GM03348 (cell line): ENCODE measurements at regions not wholly inside any gene's neighbourhood (a gene's known extent, or its start where the extent isn't known, plus 50 kb on each side); places are given as distances from the start of the nearest gene placed in this dataset.
A peak's percentile ranks its signal among the peaks of the same experiment; 100 is the strongest.
"Not testable (repeated sequence)": the region's sequence is repeated elsewhere in the genome, so short reads cannot be mapped to it uniquely, and the experiment has no call there.

Source experiments
- DNase-seq: peaks from one replicate; pipeline ENCODE4 v3.0.0; 2012; ENCODE audit warnings: low spot score

DNA sequence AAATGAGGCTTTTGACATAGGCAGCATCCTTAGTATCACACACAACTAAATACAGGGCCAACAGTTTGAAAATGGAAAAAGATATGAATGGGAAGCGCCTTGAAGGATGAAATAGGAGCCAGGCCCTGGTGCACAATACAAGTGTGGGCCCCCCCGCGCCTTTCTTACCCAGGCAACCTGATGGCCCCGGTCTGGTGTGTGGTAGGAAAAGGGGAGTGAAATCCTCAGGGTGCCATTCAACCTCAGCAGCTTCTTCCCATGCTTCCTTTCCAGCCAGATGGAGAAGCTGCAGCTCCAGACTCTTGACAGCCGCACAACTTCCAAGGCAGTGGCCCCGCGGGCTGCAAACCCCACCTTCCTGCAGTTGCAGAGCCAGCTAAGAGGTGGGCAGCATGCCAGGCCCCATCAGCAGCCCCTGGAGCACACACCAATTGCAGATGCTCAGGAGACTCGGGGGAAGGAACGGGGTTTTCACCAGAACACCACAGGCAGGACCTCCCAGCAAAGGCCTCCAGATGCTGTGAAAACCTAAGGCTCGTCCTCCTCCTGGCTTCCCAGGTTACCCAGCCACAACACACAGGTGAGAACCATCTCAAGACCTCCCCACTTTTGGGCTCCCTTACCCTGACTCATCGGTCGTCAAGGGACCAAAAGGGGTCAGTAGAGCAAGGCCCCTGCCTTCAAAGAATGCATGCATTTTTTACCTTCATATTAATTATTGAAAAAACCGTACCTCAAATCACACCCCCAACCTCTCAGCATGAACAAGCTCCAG lies 101.6 kb downstream of the CPN2 start:
- DNase-seq = no peak

- peak; percentile 77 for DNase-seq
These were observed 100.8 kb downstream of the CPN2 start for GRCh38 chr3:194250098-194251002.

DNA sequence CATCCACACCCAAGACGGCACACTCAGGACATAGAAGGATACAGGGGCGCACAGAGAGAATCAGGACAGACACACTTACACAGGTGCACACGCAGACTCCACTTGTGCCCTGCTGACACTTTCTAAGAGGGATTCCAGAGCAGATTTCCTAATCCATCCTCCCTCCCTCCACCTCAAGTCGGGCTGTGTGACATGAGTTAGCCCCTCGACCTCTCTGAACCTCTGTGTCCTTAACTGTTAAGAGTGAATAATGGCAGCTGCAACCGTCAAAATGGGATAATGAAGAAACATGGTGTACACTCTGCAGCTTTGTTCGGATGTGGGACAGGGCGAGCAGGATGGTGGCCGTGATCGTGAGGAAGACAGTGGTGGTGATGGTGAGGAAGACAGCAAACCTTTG lies 100.1 kb downstream of the CPN2 start:
- no peak for DNase-seq

DNA sequence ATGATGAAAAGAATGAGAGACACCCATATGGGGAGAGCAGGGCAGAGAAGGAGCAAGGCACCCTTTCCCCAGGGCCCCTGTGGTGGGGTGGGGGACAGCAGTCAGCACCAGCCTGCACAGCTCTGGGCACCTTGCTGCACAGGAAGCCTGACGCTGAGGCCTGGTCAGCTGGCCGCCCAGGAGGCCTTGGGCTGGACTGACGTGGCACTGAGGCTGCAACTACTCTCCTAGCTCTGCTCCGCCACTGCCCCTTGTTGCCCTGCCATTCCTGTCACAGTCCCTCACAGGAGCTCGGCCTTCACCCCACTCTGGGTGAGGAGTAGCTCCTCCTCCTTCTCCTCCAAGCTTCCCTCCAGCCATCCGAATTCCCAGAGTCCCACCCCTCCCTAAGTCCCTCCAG lies 99.7 kb downstream of the CPN2 start:
- DNase-seq = no peak

DNA sequence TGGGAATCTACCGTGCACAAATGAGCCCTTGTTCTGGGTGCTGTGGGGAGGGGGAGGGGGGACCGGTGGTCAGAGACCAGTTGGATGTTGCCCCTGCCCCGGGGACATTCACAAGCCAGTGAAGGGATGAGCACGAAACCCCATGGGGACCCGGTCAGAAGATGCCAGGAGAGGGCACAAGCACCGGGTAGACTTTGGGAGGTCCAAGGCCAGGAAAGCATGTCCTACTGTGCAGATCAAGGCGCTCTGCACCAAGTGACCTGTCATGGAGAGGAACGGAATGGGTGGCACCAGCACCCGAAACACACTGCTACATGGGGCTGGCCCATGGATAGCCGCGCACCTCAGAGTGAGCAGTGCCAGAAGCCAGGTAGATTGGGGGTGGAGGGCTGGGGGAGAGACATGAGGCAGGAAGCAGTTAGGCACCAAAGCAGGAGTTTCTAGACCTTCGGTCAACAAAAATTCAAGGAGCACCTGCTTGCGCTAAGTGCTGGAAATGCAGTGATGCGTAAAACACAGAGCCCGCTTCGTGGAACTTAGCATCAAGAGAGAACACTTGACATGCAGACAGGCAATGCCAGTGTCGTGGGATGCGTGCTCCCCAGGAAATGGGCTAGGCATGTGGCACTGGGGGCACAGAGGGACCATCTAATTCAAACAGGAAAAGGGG lies 99.1 kb downstream of the CPN2 start:
- DNase-seq = no peak

GRCh38 chr3:194253270-194253669 lies 97.9 kb downstream of the CPN2 start:
- DNase-seq = no peak

DNA sequence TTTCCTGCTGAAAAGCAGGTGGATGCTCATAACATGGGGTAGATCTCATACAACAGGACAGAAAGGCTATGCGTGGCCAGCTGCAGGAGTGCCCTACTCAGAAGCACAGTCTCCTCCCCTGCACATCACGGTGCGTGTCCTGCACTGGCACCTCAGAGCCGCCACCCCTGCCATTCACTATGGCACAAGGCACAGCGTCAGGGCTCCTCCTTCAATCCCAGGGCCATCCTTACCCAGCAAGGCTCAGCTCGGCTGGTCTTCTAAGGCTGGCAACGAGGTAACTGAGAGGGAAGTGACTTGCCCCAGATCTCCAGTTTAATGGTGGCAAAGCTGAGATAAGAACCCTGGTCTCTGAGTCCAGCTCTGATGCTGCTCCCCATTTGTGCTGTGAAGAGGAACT lies 97.1 kb downstream of the CPN2 start:
- no peak for DNase-seq

- no peak for DNase-seq
These were observed 95.7 kb downstream of the CPN2 start for GRCh38 chr3:194255252-194256039.

GRCh38 chr3:194256040-194256945 lies 94.8 kb downstream of the CPN2 start:
- DNase-seq = no peak

DNA sequence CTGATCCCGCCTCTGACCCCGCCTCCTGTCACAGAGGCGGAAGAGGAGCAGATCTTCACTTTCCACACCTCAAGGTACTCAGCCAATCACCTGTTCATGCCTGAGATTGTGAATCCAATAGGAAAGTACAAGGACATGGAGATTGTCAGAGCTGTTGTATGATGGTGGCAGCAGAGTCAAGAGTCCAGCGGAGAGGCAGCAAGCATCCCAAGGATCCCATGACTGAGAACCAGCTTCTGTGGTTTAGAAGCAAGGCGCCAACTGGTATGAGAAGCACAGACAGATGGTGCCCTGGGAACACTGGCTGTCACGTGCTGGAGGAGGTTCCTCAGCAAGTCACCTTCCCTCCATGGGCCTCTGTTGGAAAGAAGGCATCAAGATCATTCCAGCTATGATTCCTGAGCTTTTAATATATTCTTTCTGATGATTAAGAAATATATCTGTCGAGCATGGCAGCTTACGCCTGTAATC lies 93.9 kb downstream of the CPN2 start:
- no peak for DNase-seq

GRCh38 chr3:194257916-194258668 lies 93.0 kb downstream of the CPN2 start:
- no peak for DNase-seq

- DNase-seq = no peak
These were observed 91.0 kb downstream of the CPN2 start for GRCh38 chr3:194259982-194260766.

- no peak for DNase-seq
These were observed 89.5 kb downstream of the CPN2 start for GRCh38 chr3:194261581-194262063.

DNA sequence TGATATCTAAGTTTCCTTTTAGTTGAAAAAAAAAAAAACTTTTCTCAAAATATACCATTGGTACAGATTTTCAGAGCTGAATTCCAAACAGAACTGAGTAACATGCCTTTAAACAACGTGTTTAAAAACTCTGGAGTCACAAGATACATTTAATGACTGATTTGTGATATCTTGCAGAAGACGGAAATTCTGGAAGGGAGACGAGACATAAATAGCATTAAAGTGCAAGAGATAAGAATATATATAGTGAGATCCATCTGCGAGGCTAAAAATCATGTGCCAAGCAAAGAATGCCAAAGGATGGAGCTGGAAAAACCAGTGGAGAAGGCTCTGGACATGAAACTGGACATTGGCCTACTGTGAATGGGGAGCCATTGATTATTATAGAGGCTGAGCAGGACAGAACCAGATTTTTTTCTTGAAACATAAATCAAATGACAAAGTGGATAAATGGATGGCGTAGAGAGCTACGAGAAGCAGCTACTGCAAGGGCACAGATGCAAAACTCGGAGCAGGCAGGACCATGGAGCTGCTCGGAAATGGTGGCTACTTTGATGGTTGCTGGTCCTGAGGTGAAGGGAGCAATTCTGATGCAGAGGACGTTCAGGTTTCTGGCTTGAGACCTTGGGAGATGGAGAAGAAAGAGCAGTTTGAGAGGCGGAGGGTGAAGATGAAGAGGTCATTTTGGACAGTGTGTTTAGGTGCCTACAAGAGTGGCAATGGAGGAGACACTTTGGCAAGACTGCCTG lies 88.8 kb downstream of the CPN2 start:
- no peak for DNase-seq

- no peak for DNase-seq
These were observed 88.2 kb downstream of the CPN2 start for GRCh38 chr3:194262925-194263305.

- DNase-seq = not testable (repeated sequence)
These were observed 86.3 kb downstream of the CPN2 start for GRCh38 chr3:194264631-194265504.

- DNase-seq = peak; percentile 90
These were observed 85.6 kb downstream of the CPN2 start for GRCh38 chr3:194265505-194265892.
